ENCODE measurements at regions not wholly inside any gene's neighbourhood (a gene's known extent, or its start where the extent isn't known, plus 50 kb on each side); places are given as distances from the start of the nearest gene placed in this dataset.
"Not testable (repeated sequence)": the region's sequence is repeated elsewhere in the genome, so short reads cannot be mapped to it uniquely, and the experiment has no call there.

DNA sequence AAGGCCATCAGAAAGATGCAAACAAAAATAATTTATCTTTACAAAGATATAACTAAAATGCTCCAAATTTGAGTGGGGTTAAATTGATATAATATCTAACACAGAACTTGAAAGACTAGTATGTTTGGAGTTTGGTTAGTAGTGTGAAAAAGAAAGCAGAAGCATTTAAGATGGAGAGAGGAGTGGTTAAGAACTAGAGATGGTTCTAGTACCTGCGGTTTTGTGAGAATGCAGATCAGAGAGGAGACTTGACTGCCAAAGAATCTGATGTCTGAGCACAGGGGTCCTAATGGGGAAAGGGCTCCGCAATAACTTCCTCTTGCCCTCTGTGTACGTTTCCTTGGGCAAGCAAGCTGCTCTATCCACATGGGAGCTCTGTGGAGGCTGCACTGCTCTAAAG lies 506.8 kb upstream of the COBL start:
- no peak for TF ChIP-seq POLR2A (IDR thresholded peaks at IDR 0.05)
- TF ChIP-seq CTCF (IDR thresholded peaks at IDR 0.05): no peak
- no peak overlapping the region for H3K4me3 ChIP-seq (ENCODE audit: low read depth, poor library complexity, severe bottlenecking)
- intact Hi-C loops (cut with DNase I; ENCODE audit: low total_unique reads): no loop called here
- DNase-seq (ENCODE audit: low spot score in 2 of 2): no peak
- WGBS, 2 donors: 76 to 78% methylated on average over 3 of the region's 3 CpGs

DNA sequence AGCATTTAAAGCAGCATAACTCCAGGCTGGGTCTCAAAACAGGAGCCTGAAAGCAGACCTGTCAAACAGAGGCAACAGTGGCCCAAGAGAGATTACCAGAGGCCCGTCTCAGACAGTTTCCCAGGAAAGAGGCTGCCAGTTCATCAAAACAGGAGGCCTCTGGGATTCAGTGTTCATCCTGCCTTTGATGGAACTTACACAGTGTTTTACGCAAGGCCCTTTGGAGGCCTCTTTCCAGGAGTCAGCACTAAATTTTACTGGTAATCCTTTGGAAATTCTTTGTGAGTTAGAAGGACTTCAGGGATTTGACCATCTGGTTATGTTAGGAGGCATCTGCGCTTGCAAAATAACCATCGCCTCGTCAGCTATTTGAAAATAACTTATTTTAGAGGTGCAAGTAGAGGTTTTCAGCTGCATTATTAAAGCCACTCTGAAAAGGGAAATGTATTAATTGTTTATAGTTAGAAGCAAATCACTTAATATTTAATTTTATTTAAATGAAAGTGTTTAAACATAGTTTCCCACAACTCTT lies 501.2 kb upstream of the COBL start:
- 79 to 83% methylated on average over 5 of the region's 5 CpGs for WGBS, 2 donors
- no peak for DNase-seq (ENCODE audit: low spot score in 2 of 2)
- intact Hi-C loops (cut with DNase I; ENCODE audit: low total_unique reads): no loop called here
- TF ChIP-seq CTCF (IDR thresholded peaks at IDR 0.05): no peak
- H3K4me3 ChIP-seq (ENCODE audit: low read depth, poor library complexity, severe bottlenecking): no peak overlapping the region

GRCh38 chr7:51805783-51806431 lies 489.3 kb upstream of the COBL start:
- intact Hi-C loops (cut with DNase I; ENCODE audit: low total_unique reads); H3K4me3 ChIP-seq (ENCODE audit: low read depth, poor library complexity, severe bottlenecking); DNase-seq (ENCODE audit: low spot score in 2 of 2): not testable (repeated sequence)
- 90 to 97% methylated on average over 26 to 39 of the region's 41 CpGs for WGBS, 2 donors

- DNase-seq (ENCODE audit: low spot score in 2 of 2): no peak
- no peak overlapping the region for H3K4me3 ChIP-seq (ENCODE audit: low read depth, poor library complexity, severe bottlenecking)
- WGBS, 2 donors: 31 to 43% methylated on average over 5 of the region's 5 CpGs
- intact Hi-C loops (cut with DNase I; ENCODE audit: low total_unique reads): no loop called here
- no peak for TF ChIP-seq CTCF (IDR thresholded peaks at IDR 0.05)
- no peak for TF ChIP-seq POLR2A (IDR thresholded peaks at IDR 0.05)
Observed at GRCh38 chr7:51802718-51803117, 486.1 kb upstream of the COBL start.

- TF ChIP-seq POLR2A (IDR thresholded peaks at IDR 0.05): no peak
- no peak for TF ChIP-seq CTCF (IDR thresholded peaks at IDR 0.05)
- WGBS, 2 donors: 73 to 74% methylated on average over 1 of the region's 1 CpG
- no peak for DNase-seq (ENCODE audit: low spot score in 2 of 2)
- no peak overlapping the region for H3K4me3 ChIP-seq (ENCODE audit: low read depth, poor library complexity, severe bottlenecking)
- intact Hi-C loops (cut with DNase I; ENCODE audit: low total_unique reads): no loop called here
Observed at GRCh38 chr7:51797371-51797770, 480.8 kb upstream of the COBL start.

DNA sequence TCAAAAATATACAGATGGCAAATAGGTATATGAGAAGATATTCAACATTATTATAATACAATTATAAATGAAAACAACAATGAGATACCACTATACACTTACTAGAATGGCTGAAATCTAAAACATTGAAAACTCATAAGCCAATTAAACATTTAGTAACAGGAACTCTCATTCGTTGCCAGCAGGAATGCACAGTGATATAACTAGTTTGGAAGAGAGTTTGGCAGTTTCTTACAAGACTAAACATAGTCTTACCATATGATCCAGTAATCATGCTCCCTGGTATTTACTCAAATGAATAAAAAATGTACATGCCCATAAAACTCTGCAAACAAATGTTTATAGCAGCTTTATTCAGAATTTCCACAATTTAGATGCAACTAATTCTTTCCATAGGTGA lies 476.2 kb upstream of the COBL start:
- intact Hi-C loops (cut with DNase I; ENCODE audit: low total_unique reads): no loop called here
- 44 to 49% methylated on average over 1 of the region's 1 CpG for WGBS, 2 donors
- TF ChIP-seq CTCF (IDR thresholded peaks at IDR 0.05): no peak
- no peak for TF ChIP-seq POLR2A (IDR thresholded peaks at IDR 0.05)
- DNase-seq (ENCODE audit: low spot score in 2 of 2): no peak
- no peak overlapping the region for H3K4me3 ChIP-seq (ENCODE audit: low read depth, poor library complexity, severe bottlenecking)

Measured in lower leg skin (tissue), 4 donors.